T-helper 9 cell (primary cell): ENCODE measurements at regions not wholly inside any gene's neighbourhood (a gene's known extent, or its start where the extent isn't known, plus 50 kb on each side); places are given as distances from the start of the nearest gene placed in this dataset.

ENCODE experiments used
- DNase-seq: peaks from one replicate; pipeline ENCODE4 v3.0.0-alpha.2; 2020

DNA sequence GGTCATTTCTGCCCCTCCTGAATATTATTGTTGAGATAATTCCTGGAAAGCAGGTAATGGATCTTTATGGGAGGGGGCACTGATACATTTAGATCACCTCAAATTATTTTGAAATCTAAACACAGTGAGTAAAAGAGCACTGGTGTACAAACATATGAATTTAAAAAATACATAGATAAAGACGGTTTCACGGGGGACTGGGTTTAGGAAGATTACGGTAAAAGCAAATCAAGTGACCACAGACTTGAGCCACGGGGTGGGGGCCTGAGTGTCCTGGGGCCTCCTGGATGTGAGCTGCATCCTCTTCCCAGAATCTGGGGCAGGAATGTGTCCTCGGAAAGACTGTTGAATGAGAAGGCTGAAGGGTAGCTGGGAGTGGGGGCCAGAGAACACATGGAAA lies 219.1 kb upstream of the KLF6 start:
- DNase-seq = no peak

DNA sequence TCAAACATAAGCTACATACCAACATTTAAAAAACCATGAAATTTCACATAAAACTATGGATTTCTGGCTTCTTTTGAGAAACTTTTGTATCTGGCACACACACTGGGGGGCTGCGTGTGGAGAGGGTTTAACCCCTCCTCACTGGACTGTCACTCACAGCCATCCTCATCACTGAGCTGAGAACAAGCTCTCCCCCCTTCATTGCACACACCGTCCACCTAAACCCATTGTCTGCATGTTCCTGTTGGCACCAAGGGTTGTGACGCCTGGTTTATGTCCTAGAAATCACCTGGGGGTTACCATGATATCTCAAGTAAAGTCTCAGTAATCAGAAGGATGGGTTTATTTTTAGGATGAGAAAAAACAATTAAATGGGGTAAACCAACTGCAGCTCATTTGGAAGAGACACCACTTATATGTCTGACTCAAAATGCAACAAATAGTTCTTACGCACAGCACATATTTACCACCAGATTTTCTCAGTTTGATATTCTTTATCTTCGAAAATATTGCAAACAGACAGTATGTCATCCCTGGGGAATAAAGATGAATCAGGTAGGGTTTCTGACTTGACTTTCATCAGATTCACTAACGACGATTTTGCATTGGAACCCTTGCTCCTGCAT lies 218.5 kb upstream of the KLF6 start:
- no peak for DNase-seq

DNA sequence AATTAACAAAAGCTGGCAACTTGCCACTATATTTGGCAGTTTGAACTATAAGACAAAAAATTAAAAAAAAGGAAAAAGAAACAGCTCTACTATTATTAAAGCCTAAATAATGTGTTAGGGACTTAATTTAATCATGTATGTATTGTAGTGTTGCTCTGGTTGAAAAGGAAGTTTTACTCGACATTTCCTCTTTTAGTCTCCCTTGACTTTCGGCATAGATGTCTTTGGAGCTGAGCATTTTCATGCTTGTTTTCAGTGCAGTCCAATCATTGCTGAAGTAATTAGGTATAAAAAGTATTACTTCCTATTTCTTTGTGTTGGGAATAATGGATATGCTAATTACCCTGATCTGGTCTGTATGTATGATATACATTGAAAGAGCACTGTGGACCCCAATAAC lies 216.8 kb upstream of the KLF6 start:
- no peak for DNase-seq

DNA sequence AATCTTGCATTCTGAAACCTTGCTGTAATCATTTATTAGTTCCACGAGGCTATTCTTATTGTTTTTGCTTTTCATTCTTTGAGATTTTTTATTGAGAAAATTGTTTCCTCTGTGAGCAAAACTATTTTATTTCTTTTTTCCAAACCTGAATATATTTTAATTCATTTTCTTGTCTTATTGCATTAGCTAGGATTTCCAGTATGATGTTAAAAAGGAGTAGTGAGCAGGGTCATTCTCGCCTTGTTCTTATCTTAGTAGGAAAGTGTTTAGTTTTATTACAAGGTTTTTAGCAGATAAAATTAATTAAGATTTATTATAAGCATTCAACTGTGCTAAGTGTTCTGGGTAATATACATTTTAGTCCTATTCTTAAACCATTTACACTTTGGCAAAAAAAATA lies 214.6 kb upstream of the KLF6 start:
- no peak for DNase-seq

DNA sequence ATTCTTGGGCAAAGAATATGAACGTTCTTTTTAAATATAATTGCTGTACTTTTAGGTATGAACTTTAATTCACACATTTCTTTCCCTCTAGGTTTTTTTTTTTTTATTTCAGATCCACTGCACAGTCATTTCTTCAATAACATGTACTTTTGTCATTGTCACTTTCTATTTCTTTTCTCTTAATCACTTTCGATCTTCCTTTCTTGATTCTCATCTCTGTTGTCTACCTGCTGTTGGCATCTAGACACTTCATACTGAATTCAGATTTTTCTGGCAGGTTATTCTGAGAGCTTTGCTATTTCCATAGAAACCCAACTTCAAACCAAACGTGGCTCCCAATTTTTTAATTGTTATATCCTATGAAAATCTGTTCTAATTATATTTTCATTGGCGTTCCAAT lies 211.7 kb upstream of the KLF6 start:
- DNase-seq = no peak

DNA sequence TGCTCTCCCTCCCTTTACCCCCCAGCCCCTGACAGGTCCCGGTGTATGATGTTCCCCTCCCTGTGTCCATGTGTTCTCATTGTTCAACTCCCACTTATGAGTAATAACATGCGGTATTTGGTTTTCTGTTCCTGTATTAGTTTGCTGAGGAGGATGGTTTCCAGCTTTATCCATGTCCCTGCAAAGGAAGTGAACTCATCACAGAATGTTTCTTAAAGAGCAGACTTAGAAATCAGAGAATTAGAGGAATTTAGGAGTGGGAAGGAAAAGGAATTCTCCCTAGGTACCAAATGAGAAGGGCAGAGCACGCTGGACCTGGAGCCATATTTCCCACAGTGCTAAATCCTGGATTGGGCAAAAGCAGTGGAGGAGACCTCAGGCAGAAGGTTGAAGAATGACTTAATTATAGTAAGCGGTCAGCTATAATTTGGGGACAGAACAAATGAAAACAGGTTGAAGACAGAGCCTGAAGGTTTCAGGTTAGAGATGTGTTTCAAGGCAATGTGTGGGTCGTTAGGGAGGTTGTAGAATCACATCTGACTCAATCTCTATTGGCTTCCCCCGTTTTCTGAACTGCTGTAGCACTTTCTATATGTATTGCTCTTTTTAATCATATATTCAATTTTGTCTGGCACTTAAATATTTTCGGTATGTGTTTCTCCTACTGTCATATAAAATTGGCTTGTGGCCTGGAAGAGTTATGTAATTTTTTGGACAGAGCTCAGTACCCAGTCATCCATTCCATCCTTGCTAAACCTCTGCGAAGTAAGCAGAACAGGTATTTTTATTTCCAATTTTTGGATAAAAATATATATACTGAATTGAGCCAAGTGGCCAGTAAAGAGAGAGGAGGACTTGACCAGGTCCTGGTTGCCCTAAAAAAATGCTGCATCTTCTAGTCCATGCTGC lies 210.5 kb upstream of the KLF6 start:
- no peak for DNase-seq

DNA sequence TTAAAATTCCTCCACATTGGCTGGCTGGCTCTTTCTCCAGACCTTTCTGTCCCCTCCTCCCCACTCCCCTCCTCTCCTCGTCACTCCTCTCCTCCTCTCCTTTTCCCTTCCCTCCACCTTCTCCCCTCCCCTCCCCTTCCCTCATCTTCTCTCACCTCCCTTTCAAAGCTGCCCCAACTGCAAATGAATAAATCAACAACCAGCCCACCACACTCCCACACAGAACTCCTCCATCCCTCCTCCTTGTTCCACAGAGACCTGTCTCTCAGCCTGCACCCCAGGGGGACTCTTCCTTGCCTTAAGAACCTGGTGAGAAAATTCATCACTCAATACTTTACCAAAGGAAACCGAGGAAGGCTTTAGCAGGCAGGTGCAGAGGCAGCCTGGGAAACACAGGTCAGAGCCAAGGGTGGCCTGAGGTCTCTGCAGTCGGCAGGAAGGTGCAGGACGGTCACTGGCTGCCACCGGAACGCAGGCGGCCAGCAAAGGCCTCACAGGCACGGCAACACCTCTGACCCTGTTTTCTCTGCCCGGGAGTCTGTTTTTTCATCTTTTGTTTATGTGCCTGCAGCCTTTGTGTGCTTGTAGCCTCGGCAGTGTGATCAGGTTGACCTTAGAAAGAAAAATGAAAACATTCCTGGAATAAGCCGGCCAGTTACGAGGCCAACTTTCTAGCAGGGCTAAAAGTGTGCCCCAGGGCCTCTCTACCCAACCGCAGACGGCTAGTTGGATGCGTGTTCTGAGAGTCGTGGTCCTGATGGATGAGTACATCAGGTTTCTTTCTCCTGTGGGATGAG lies 207.6 kb upstream of the KLF6 start:
- no peak for DNase-seq

DNA sequence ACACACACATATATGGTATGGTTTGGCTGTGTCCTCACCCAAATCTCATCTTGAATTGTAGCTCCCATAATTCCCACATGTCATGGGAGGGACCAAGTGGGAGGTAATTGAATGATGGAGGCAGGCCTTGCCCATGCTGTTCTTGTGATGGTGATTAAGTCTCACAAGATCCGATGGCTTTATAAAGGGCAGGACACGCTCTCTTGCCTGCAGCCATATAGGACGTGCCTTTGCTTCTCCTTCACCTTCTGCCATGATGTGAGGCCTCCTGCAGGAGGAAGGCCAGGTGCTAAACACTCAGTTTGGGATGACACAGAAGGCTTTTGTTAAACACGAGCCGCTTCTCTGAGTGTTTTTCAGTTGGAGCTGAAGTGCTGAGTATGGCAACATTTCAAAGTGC lies 205.3 kb upstream of the KLF6 start:
- DNase-seq = no peak

DNA sequence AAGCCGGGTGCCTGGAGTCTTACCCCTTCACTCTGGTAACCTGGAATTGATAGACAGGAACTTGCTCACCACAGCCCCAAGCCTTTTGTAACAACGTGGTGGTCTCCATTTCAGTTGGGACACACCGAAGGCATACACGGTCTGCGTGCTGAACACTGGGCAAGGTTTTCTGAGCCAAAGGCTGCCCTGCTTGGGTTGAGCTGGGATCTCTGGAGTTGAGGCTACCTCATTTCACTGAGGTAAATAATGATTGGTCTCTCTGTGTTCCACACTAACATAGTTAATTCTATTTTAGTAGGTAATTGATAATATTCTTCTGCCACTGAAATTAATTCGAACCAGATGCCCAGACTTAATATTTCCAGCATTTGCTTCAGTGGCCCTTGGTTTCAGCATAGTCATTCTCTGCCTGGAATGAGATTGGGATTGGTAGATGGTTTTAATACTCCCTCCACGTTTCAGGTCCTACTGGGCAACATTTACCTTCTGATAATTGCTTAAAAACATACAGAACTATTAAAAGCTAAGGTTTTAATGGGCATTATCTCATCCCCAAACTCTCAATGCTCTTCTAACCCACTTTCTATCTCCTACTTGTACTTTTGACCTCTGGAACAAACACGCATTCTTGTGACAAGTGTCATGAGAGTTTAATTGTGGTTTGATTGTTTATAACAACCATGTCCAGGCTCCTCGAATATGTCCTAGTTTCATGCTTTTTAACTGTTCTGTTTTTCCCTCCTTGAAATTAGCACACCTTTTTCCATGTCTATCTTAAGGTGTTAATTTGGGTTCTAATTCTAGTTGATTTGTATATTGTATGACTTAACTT lies 202.3 kb upstream of the KLF6 start:
- no peak for DNase-seq

DNA sequence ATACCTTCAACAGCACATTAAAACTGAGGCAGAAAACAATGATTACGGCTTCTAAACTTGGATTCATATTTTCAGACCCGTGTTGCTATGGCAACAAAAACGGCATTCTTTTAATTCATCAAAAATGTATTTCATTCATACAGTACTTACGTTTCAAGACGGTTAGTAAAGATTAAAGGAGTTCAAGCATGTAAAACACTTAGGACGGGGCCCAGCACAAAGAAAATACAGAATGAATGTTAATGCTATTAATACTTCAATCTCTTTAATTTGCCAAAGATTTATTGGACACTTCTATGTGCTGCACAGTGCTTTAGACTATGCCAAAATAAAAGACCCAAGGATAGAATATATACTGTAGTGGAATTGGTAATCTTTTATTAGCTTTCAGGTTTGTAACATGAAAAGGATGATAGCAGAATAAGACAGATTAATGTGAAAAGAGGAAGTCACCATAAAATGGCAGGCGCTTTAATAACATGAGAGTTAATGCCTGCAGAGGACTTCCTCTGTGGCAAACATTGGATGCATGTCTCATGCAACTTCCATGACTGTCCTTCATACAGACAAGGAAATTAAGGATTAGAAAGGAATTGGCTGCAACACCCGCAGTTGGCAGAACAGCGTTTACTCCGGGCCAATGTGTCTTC lies 201.6 kb upstream of the KLF6 start:
- no peak for DNase-seq

DNA sequence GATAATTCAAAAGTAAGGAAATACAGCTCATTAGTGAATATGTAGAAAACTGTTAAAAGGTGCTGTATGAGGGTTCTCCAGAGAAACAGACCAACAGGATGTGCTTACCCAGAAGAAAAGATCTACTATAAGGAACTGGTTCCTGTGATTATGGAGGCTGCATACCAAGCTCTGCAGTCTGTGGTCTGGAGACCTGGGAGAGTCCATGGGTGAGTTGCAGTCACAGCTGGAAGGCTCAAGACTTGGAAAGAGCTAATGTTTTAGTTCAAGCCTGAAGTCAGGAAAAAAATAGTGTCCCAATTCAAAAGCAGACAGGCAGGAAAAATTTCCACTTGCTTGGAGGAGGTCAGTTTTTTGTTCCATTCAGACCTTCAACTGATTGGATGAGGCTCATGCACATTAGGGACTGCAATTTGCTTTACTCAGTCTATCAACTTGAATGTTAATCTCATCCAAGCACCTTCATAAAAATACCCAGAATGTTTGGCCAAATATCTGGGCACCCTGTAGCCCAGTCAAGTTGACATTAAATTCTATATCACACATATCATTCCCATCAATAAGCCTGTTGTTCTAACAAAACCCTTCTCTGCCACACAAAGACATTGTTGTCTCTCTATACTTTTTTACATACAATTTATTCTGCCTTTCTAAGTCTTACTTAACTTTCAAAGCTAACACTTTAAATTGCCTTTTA lies 197.9 kb upstream of the KLF6 start:
- DNase-seq = no peak

DNA sequence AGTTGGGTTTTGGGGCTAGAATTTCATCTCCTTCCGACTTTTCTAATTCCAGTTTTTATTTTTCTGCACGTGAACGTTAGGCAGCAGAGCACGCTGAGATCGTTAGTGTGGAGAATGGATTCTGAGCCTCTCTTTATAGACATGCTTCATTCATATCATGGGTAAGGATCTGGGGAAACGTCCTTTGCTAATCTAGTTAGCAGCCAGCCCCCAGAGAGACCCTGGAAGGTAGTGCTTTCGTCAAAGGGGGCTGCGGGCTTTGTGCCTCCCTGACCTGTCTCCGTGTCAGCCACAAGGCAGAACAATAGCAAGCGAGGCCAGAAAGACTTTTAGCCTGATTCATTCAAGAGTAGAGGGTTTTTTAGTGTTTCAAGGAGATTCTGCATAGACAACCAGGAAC lies 196.3 kb upstream of the KLF6 start:
- no peak for DNase-seq

DNA sequence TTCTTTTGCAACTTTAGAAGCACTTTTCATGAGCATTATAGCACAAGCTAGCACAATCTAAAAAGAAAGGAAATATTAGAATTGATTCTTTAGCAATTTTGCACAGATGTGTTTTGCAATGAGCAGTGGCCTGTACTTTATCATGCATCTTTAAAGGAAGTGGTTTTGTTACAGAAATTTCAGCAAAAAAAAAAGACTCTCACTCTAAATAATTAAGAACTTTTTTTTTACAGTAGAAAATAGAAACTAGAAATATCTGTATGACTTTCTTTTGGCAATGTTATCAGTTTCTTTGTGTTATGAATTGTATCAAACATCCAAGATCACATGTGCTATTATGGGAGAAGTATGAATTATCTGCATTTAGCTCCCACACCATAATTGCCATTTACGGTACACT lies 195.7 kb upstream of the KLF6 start:
- no peak for DNase-seq

DNA sequence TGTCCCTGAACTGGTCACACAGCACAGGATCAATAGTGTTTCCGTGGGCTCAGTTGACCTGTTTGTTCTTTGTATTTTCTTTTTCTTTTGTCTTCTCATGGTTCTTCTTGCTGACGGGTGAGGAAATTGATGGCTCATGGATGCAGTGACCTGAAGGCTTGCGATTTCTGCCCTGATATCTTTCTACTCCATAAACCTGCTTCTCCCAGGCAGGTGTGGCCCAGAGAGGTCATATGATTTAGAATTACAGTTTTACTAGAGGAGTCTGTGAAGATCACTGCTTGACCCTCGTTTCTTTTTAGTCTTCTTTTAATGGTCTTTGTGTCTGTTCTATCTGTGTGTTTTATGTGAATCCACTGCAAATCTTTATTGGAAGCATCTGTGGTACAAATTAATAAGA lies 195.1 kb upstream of the KLF6 start:
- DNase-seq = no peak

DNA sequence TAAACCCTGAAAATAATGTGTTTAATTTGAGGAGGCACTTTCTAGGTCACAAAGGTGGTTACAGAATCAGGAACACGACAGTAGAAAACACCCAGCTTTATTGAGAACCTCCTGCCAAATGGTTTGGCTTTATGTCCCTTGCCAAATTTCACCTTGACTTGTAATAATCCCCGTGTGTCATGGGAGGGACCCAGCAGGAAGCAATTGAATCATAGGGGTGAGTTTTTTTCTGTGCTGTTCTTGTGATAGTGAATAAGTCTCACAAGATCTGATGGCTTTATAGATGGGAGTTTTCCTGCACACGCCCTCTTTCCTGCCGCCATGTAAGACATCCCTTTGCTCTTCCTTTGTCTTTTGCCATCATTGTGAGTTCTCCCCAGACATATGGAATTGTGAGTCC lies 193.8 kb upstream of the KLF6 start:
- no peak for DNase-seq

DNA sequence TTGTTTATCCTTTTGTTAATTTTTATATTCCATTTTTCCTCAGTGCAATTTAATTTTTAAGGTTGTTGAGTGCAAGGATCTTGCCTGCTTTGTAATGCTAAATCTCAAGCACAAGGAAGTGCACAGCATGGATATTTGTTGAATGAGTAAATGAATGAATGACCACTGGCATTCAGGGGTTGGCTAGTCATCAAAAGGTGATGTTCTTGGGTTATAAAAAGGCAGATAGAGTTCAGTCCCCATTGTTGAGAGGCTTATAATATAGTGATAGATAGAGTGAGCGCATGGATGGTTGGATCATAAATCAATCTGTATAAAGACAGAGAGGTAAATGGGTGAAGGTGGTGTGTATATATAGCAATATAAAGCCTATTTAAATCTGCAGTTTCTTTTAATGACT lies 193.2 kb upstream of the KLF6 start:
- DNase-seq = no peak

DNA sequence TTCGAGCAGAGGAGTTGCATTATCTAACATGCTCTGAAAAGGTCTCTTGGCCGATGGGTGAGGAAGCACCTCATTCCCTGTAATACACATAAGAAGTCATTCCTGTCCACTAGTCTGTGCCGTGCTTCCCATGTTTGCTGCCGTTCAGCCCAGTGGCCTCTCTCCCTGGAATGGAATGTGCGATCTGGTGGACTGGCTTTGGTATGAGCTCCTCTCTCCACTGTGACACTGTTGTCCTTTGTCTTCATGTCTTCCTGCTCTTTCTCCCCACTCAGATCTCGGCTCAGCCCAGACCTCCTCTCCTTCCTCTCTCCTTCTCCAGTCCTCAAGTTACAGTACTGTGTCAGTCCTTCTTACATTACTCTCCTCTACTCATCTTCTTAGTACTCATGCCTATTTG lies 192.8 kb upstream of the KLF6 start:
- no peak for DNase-seq

DNA sequence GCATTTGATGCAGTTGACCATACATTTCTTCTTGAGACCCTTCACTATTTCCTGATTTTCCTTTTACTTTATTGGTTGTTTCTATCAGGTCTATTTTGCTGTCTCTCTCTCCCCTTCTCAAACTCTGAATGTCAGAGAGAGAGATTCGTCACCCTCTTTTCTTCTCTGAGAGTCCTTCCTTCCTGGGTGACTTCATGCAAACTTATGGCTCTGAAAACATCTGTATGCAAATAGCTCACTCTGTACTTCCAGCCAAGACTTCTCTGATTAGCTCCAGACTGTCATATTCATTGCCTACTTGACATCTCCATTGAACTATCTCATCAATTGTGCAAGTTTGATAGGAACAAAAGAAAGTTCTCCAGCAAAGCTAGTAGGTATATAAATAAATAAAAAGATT lies 191.7 kb upstream of the KLF6 start:
- DNase-seq = no peak

DNA sequence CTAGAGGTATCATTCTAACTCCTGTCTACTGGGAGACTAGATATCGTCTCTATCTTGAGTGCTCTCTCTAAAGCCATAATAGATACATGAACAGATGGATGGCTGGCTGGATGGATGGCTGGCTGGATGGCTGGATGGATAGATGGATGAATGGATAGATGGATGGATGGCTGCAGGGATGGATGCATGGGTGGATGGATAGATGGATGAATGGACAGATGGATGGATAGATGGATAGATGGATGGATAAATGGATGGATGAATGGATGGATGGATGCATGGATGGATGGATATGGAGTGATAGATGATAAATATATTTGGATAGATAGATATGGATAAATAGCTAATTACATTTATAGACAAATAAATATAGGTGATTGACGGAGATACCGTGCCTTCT lies 191.2 kb upstream of the KLF6 start:
- DNase-seq = no peak

DNA sequence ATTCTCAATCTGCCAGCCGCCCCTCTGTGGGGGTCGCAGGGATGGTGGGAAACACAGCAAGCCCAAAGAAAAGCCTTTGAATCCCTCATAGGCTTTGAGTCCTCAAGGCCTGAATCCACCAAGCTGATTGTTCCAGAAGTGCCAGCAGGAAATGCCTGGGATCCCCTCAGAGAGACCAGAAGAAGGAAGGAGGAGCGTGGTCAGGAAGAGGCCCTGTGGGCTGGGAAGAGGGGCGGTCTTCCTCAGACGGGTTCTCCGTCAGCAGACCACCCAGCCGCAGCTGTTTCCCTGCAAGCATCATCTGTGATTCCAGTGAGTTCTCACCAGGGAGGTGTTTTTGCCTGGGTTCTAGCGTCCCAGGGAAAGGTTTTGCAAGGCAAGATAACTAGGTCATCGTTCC lies 190.0 kb upstream of the KLF6 start:
- no peak for DNase-seq

DNA sequence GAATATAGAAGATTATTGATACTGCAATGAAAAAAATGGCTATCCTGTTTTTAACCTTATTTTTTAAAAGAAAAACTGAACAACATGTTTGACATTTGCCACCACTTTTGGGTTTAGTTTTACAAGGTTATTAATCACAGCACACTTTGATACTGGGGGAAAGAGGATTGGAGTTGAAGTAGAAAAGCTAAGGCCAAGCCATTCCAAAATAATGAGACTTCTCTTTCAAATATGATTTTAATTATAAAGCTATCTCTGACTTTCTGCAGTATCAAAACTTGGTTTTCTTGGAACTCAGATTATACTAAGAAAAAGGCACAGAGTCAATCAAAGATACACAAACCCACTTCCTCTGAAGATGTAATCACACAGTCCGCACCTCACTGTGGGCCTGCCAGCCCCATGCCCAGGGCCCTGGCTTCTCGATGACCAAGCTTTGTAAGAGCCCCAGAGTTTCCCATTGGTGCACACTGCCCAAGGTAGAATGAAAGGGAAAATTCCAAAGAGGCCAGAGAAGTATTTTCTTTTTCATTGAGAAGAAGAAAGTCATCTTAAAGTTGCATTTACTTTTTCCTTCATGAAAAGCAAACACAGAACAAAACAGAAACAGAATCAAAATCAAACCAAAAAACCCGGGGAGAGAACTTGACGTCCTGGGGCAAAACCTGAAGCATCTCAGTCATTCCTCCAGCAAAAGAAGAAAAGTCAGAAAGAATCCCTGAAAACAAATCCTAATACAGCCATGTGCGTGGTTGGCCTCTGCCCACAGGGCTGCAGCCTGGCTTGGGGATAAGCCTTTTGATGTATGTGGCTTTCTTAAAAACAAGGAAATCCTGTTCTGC lies 187.7 kb upstream of the KLF6 start:
- DNase-seq = no peak
